ENCODE measurements at regions not wholly inside any gene's neighbourhood (a gene's known extent, or its start where the extent isn't known, plus 50 kb on each side); places are given as distances from the start of the nearest gene placed in this dataset.

GRCh38 chr2:234189230-234189629 is 138.7 kb downstream of the SPP2 start:
- Histone ChIP-seq H3K27me3 (replicated peaks; ENCODE audit: insufficient read depth, low read length) (no peaks in the 10 kb centered on the region), H3K9me2 (replicated peaks; ENCODE audit: insufficient read depth, low read length) (no peaks in the 10 kb centered on the region), H3K9me3 (replicated peaks; ENCODE audit: insufficient read depth, low read length) (no peaks in the 10 kb centered on the region), H3K4me1 (ENCODE audit: low read length) (no peaks in the 10 kb centered on the region), H2AFZ (ENCODE audit: low read length) (no peak overlapping the region), H3K4me2 (ENCODE audit: low read depth, low read length) (no peak overlapping the region), H3K36me3 (replicated peaks; ENCODE audit: insufficient read depth, low read length) (no peaks in the 10 kb centered on the region), H4K20me1 (ENCODE audit: insufficient read depth, low read length) (no peaks in the 10 kb centered on the region), H3K9ac (ENCODE audit: low read length) (no peak overlapping the region), H3K4me3 (ENCODE audit: low read length) (no peak overlapping the region), H3K79me2 (ENCODE audit: low read length) (no peaks in the 10 kb centered on the region), H3F3A (ENCODE audit: insufficient read depth, low read length) (no peaks in the 10 kb centered on the region), H3K27ac (ENCODE audit: low read length) (no peak overlapping the region)
- no peak for DNase-seq
- no peak for TF ChIP-seq EZH2phosphoT487 (IDR thresholded peaks at IDR 0.05; ENCODE audit: low read length)
- no peak for TF ChIP-seq EZH2 (optimal IDR thresholded peaks at IDR 0.05; ENCODE audit: low read depth, low read length)
- no peak for TF ChIP-seq CTCF (IDR thresholded peaks at IDR 0.05; ENCODE audit: low read length)

GRCh38 chr2:234187646-234188174 is 137.2 kb downstream of the SPP2 start:
- Histone ChIP-seq H2AFZ (ENCODE audit: low read length) (no peak overlapping the region), H3K79me2 (ENCODE audit: low read length) (no peaks in the 10 kb centered on the region), H3K9me3 (replicated peaks; ENCODE audit: insufficient read depth, low read length) (no peaks in the 10 kb centered on the region), H3K36me3 (replicated peaks; ENCODE audit: insufficient read depth, low read length) (no peaks in the 10 kb centered on the region), H3K27ac (ENCODE audit: low read length) (no peak overlapping the region), H4K20me1 (ENCODE audit: insufficient read depth, low read length) (no peaks in the 10 kb centered on the region), H3K4me3 (ENCODE audit: low read length) (no peak overlapping the region), H3K9ac (ENCODE audit: low read length) (no peak overlapping the region), H3F3A (ENCODE audit: insufficient read depth, low read length) (no peaks in the 10 kb centered on the region), H3K4me1 (ENCODE audit: low read length) (no peaks in the 10 kb centered on the region), H3K4me2 (ENCODE audit: low read depth, low read length) (no peak overlapping the region), H3K27me3 (replicated peaks; ENCODE audit: insufficient read depth, low read length) (no peaks in the 10 kb centered on the region), H3K9me2 (replicated peaks; ENCODE audit: insufficient read depth, low read length) (no peaks in the 10 kb centered on the region)
- TF ChIP-seq EZH2phosphoT487 (IDR thresholded peaks at IDR 0.05; ENCODE audit: low read length) (no peak), EZH2 (optimal IDR thresholded peaks at IDR 0.05; ENCODE audit: low read depth, low read length) (no peak), CTCF (IDR thresholded peaks at IDR 0.05; ENCODE audit: low read length) (no peak)
- DNase-seq: no peak

GRCh38 chr2:234181121-234181520 is 130.6 kb downstream of the SPP2 start:
- Histone ChIP-seq H3K4me3 (ENCODE audit: low read length) (no peak overlapping the region), H3K27me3 (replicated peaks; ENCODE audit: insufficient read depth, low read length) (no peaks in the 10 kb centered on the region), H4K20me1 (ENCODE audit: insufficient read depth, low read length) (no peaks in the 10 kb centered on the region), H3K4me2 (ENCODE audit: low read depth, low read length) (no peak overlapping the region), H2AFZ (ENCODE audit: low read length) (no peak overlapping the region), H3K9ac (ENCODE audit: low read length) (no peak overlapping the region), H3K36me3 (replicated peaks; ENCODE audit: insufficient read depth, low read length) (no peaks in the 10 kb centered on the region), H3K27ac (ENCODE audit: low read length) (no peak overlapping the region), H3K4me1 (ENCODE audit: low read length) (no peaks in the 10 kb centered on the region), H3F3A (ENCODE audit: insufficient read depth, low read length) (no peaks in the 10 kb centered on the region), H3K79me2 (ENCODE audit: low read length) (no peaks in the 10 kb centered on the region), H3K9me3 (replicated peaks; ENCODE audit: insufficient read depth, low read length) (no peaks in the 10 kb centered on the region), H3K9me2 (replicated peaks; ENCODE audit: insufficient read depth, low read length) (no peaks in the 10 kb centered on the region)
- DNase-seq: no peak
- no peak for TF ChIP-seq EZH2phosphoT487 (IDR thresholded peaks at IDR 0.05; ENCODE audit: low read length)
- TF ChIP-seq CTCF (IDR thresholded peaks at IDR 0.05; ENCODE audit: low read length): no peak
- TF ChIP-seq EZH2 (optimal IDR thresholded peaks at IDR 0.05; ENCODE audit: low read depth, low read length): no peak
